ENCODE measurements at regions not wholly inside any gene's neighbourhood (a gene's known extent, or its start where the extent isn't known, plus 50 kb on each side); places are given as distances from the start of the nearest gene placed in this dataset.

- TF ChIP-seq REST (IDR thresholded peaks at IDR 0.05; ENCODE audit: low read depth, low read length) (no peak), RAD21 (IDR thresholded peaks at IDR 0.05; ENCODE audit: low read length) (no peak)
These were observed 104.7 kb downstream of the GAS1 start (continued) for GRCh38 chr9:86842573-86842972.

- Histone ChIP-seq H2AFZ (ENCODE audit: low read depth) (no peak overlapping the region), H3K9me2 (no peaks in the 10 kb centered on the region), H4K20me1 (ENCODE audit: insufficient read depth) (no peaks in the 10 kb centered on the region), H3K4me3 (ENCODE audit: low read depth in 2 of 2, low read length in 1 of 2) (no peak overlapping the region), H3K4me2 (no peak overlapping the region), H3F3A (replicated peaks; ENCODE audit: insufficient read depth) (no peaks in the 10 kb centered on the region), H3K27ac (ENCODE audit: low read depth in 2 of 2, low read length in 1 of 2) (no peak overlapping the region), H3K27me3 (ENCODE audit: insufficient read depth) (no peaks in the 10 kb centered on the region), H3K9ac (no peak overlapping the region), H3K79me2 (ENCODE audit: insufficient read depth) (no peaks in the 10 kb centered on the region), H3K4me1 (ENCODE audit: control insufficient read depth in 1 of 2, insufficient read depth in 2 of 2, low read depth in 1 of 2, low read length in 1 of 2) (peaks cover 0 to 3% of the 10 kb centered on the region in 2 experiments; a peak in 1 of 4 replicates), H3K9me3 (no peaks in the 10 kb centered on the region), H3K36me3 (replicated peaks in 1 of 2; ENCODE audit: control insufficient read depth in 1 of 2, insufficient read depth in 2 of 2, low read length in 1 of 2) (no peaks in the 10 kb centered on the region)
- no peak for DNase-seq
- TF ChIP-seq SIN3A (IDR thresholded peaks at IDR 0.05; ENCODE audit: borderline replicate concordance, low read depth, low read length), result no peak
- TF ChIP-seq GATA2 (CRISPR knock-in tag; IDR thresholded peaks at IDR 0.05), result no peak
- TF ChIP-seq EZH2phosphoT487 (IDR thresholded peaks at IDR 0.05; ENCODE audit: borderline replicate concordance, low read depth), result no peak
- no peak for TF ChIP-seq RFX5 (IDR thresholded peaks at IDR 0.05; ENCODE audit: low read length)
- no peak for TF ChIP-seq CTCF (IDR thresholded peaks at IDR 0.05)
- no peak for TF ChIP-seq NRF1 (IDR thresholded peaks at IDR 0.05; ENCODE audit: low read depth, low read length)
- no peak for TF ChIP-seq ZBTB33 (IDR thresholded peaks at IDR 0.05; ENCODE audit: borderline replicate concordance, low read depth)
- TF ChIP-seq EP300 (IDR thresholded peaks at IDR 0.05; ENCODE audit: borderline replicate concordance in 1 of 2, low read depth in 1 of 2, low read length in 1 of 2), result no peak
- no peak for TF ChIP-seq GABPA (IDR thresholded peaks at IDR 0.05; ENCODE audit: low read depth)
- no peak for TF ChIP-seq IRF3 (IDR thresholded peaks at IDR 0.05; ENCODE audit: low read depth, low read length)
- no peak for TF ChIP-seq FOXJ3 (CRISPR knock-in tag; IDR thresholded peaks at IDR 0.05)
- no peak for TF ChIP-seq RXRA (IDR thresholded peaks at IDR 0.05; ENCODE audit: borderline replicate concordance, low read depth)
- no peak for TF ChIP-seq ELF1 (IDR thresholded peaks at IDR 0.05)
- TF ChIP-seq FOSL2 (IDR thresholded peaks at IDR 0.05; ENCODE audit: borderline replicate concordance, low read depth), result no peak
- no peak for TF ChIP-seq TCF12 (IDR thresholded peaks at IDR 0.05)
- 77% methylated on average over 3 of the region's 3 CpGs for WGBS (ENCODE audit: low lambda C conversion rate)
- ChIA-PET CTCF (no interaction called here), POLR2A (no interaction called here)
These were observed 107.8 kb downstream of the GAS1 start for GRCh38 chr9:86839522-86839921.

Data from SK-N-SH (cell line).